Lung (tissue), 11 donors: ENCODE measurements at regions not wholly inside any gene's neighbourhood (a gene's known extent, or its start where the extent isn't known, plus 50 kb on each side); places are given as distances from the start of the nearest gene placed in this dataset.

ENCODE experiments used
- ATAC-seq: fragments of 200-7000 bp; cut with Tn5 transposase; one replicate; pipeline ENCODE4 v1.9.1; 2020; ENCODE audit warnings: moderate number of reproducible peaks; ENCODE audit not compliant: insufficient read depth, low FRiP score
- DNase-seq, 3 donors: peaks; one replicate each; pipeline ENCODE4 v3.0.0-alpha.2; 2013 to 2017
- H3K27ac ChIP-seq, 2 donors: one replicate each; pipeline ENCODE4 v1.5.1; 2013; ENCODE audit warnings: mild to moderate bottlenecking in 2 of 2, moderate library complexity in 2 of 2, control low read depth in 1 of 2, inconsistent platforms in 1 of 2, low read depth in 1 of 2, low read length in 1 of 2
- H3K27me3 ChIP-seq, 3 donors: one replicate each; pipeline ENCODE4 v1.5.1; 2013; ENCODE audit warnings: low read length in 2 of 3; ENCODE audit not compliant: control insufficient read depth in 3 of 3, insufficient read depth in 3 of 3
- H3K36me3 ChIP-seq, 4 donors: one replicate each; pipeline ENCODE4 v1.5.1; 2013; ENCODE audit warnings: low read length in 4 of 4, mild to moderate bottlenecking in 1 of 4, moderate library complexity in 1 of 4; ENCODE audit not compliant: control insufficient read depth in 4 of 4, insufficient read depth in 4 of 4
- H3K4me1 ChIP-seq, 5 donors: one replicate each; pipeline ENCODE4 v1.5.1; 2013; ENCODE audit warnings: low read length in 5 of 5, mild to moderate bottlenecking in 2 of 5, moderate library complexity in 1 of 5; ENCODE audit not compliant: control insufficient read depth in 5 of 5, insufficient read depth in 5 of 5
- H3K4me3 ChIP-seq: one replicate; pipeline ENCODE4 v1.5.1; 2013; ENCODE audit warnings: mild to moderate bottlenecking, control low read depth, moderate library complexity
- H3K9ac ChIP-seq, 2 donors: one replicate each; pipeline ENCODE4 v1.5.1; 2013; ENCODE audit warnings: low read length in 2 of 2, control low read depth in 1 of 2; ENCODE audit not compliant: insufficient read depth in 1 of 2
- H3K9me3 ChIP-seq, 4 donors: one replicate each; pipeline ENCODE4 v1.5.1; 2013; ENCODE audit warnings: low read length in 3 of 4, mild to moderate bottlenecking in 1 of 4, moderate library complexity in 1 of 4; ENCODE audit not compliant: control insufficient read depth in 4 of 4, insufficient read depth in 3 of 4
- CTCF ChIP-seq: IDR thresholded peaks from 2 replicates; pipeline ENCODE4 v1.5.1; 2012; ENCODE audit warnings: mild to moderate bottlenecking; ENCODE audit errors: control extremely low read depth, extremely low read depth
- WGBS, 2 donors: extraction: QIAGEN DNeasy Blood & Tissue Kit; methylation state at CpG; one replicate each; pipeline ENCODE4 v1.1.7; 2013; 5-methylcytosine and 5-hydroxymethylcytosine counted together
- donor health status: control.
- donor health status: control.
- donor health status: Bipolar disorder and iron deficiency.
- donor health status: healthy.
- donor health status: DM: yes; HTN: yes; CAD: no.

GRCh38 chr22:49331223-49331815 is 496.4 kb downstream of the BRD1 start:
- Histone ChIP-seq H3K4me1 (no peaks in the 10 kb centered on the region), H3K36me3 (no peaks in the 10 kb centered on the region), H3K4me3 (no peak overlapping the region), H3K9ac (no peak overlapping the region), H3K9me3 (peaks cover 0 to 29% (median 6%) of the 10 kb centered on the region in 4 donors), H3K27ac (no peak overlapping the region), H3K27me3 (peaks cover 0 to 6% (median 3%) of the 10 kb centered on the region in 3 donors)
- ATAC-seq, result no peak
- DNase-seq, result no peak
- no peak for TF ChIP-seq CTCF
- WGBS, 2 donors, result 69 to 79% methylated on average over 12 of the region's 12 CpGs

DNA sequence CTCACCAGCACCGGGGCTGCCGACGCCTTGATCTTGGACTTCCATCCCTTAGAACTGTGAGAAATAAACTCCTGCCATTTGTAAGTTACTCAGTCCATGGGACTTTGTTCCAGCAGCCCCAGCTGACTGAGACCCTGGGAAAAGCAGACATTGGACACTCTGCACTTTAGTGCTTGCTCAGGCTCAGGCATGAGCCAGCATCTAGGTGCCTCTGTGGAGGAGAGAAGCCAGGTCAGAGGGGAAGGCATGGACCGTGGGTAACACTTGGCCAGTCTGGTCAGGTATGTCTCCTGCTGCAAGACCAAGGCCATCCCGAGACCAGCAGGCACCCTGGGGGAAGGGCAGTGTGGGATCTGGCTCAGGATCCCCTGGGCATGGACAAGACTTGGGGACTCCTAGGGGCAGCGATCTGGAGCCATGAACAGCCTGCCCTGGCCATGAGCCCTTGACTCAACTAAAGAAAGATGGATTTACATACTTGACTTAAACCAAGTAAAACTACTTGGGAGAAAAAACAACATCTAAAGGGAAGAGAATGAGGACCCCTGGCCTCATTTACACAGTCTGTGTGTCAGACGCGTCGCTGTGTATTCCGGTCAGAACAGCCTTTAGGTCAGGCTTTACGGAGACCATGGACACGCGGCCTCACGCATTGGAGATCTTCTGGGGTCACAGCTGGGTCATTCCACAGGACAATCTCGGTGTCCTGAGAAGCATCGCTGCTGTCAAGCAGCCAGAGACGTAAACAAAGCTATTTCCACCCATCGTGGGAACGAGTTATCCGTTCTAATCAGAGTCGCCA is 497.1 kb downstream of the BRD1 start:
- H3K4me1 ChIP-seq, result no peaks in the 10 kb centered on the region
- no peak overlapping the region for H3K4me3 ChIP-seq
- no peak for DNase-seq
- WGBS, 2 donors, result 71 to 82% methylated on average over 21 of the region's 21 CpGs
- no peak for ATAC-seq
- peaks cover 0 to 6% (median 3%) of the 10 kb centered on the region in 3 donors for H3K27me3 ChIP-seq
- peaks cover 0 to 31% (median 6%) of the 10 kb centered on the region in 4 donors for H3K9me3 ChIP-seq
- H3K36me3 ChIP-seq, result no peaks in the 10 kb centered on the region
- no peak for TF ChIP-seq CTCF
- no peak overlapping the region for H3K9ac ChIP-seq
- no peak overlapping the region for H3K27ac ChIP-seq

GRCh38 chr22:49329636-49330035 is 498.0 kb downstream of the BRD1 start:
- no peak for DNase-seq
- no peak overlapping the region for H3K9ac ChIP-seq
- no peak overlapping the region for H3K27ac ChIP-seq
- H3K4me1 ChIP-seq, result no peaks in the 10 kb centered on the region
- no peak for TF ChIP-seq CTCF
- H3K4me3 ChIP-seq, result no peak overlapping the region
- ATAC-seq, result no peak
- peaks cover 0 to 31% (median 6%) of the 10 kb centered on the region in 4 donors for H3K9me3 ChIP-seq
- 67 to 76% methylated on average over 5 of the region's 5 CpGs for WGBS, 2 donors
- peaks cover 0 to 6% (median 3%) of the 10 kb centered on the region in 3 donors for H3K27me3 ChIP-seq
- no peaks in the 10 kb centered on the region for H3K36me3 ChIP-seq
